Kidney capillary endothelial cell (primary cell): ENCODE measurements at regions not wholly inside any gene's neighbourhood (a gene's known extent, or its start where the extent isn't known, plus 50 kb on each side); places are given as distances from the start of the nearest gene placed in this dataset.
A peak's percentile ranks its signal among the peaks of the same experiment; 100 is the strongest.
"Not testable (repeated sequence)": the region's sequence is repeated elsewhere in the genome, so short reads cannot be mapped to it uniquely, and the experiment has no call there.

Experiments
- DNase-seq: peaks from one replicate; pipeline ENCODE4 v3.0.0-alpha.2; 2018; ENCODE audit warnings: low spot score

DNA sequence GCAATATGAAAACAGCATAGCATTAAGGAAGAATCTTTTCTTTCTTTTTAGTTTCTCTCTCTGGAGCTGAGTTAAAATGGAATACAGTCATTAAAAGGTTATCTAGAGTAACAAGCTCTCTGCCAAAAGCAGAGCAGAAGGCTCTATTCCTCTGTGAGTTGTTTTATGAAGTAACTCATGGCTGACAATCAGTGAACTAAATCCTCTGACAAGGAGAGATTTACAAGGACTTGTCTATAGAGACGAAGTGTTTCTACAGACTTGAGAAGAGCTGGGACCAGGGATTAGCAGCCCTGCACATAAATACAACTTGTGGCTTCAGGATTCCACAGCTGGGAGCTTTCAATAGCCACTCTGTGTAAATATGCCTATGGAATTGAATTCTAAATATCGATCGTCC is 192.5 kb upstream of the RAG2 start:
- no peak for DNase-seq

GRCh38 chr11:36783808-36784207 is 185.8 kb upstream of the RAG2 start:
- no peak for DNase-seq

- no peak for DNase-seq
Observed at GRCh38 chr11:36779791-36780190, 181.8 kb upstream of the RAG2 start.

DNA sequence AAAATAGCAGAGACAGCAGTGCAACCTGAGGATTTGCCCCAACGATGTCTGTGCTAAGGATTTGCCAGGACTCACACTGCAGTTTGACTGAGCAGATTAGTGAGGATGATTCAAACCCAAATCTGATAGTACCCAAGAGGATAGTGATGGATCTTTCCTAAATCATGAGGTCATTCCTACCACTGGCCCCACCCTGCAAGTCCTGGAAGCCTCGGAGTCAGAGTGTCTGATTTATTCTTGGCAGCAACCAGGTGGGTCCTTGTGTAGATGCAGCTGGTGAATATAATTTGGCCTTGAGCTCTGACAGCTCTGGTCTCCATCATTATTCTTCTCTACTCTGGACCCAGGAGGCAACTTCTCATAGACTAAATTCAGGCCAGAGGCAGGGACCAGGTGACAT is 179.3 kb upstream of the RAG2 start:
- no peak for DNase-seq

DNA sequence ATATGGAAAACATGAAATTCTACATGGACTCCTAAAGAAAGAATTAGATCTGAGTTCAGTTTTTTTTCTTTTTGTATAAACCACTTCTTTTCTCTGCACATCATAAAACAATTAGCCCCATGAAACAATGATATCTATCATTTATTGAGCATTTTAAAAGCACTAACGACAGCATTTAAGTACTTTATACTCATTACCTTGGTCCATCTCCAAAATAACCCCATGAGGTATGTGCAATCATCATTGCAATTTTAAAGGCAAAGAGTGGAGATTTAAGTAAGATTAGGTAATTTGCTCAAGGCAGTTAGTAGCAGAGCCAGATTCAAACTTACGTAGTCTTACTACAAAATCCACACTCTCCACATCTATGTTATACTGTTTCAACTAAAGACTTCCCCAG is 177.7 kb upstream of the RAG2 start:
- DNase-seq = no peak

GRCh38 chr11:36775130-36775529 is 177.1 kb upstream of the RAG2 start:
- no peak for DNase-seq

GRCh38 chr11:36774603-36775002 is 176.6 kb upstream of the RAG2 start:
- no peak for DNase-seq

GRCh38 chr11:36763187-36763586 is 165.2 kb upstream of the RAG2 start:
- no peak for DNase-seq

DNA sequence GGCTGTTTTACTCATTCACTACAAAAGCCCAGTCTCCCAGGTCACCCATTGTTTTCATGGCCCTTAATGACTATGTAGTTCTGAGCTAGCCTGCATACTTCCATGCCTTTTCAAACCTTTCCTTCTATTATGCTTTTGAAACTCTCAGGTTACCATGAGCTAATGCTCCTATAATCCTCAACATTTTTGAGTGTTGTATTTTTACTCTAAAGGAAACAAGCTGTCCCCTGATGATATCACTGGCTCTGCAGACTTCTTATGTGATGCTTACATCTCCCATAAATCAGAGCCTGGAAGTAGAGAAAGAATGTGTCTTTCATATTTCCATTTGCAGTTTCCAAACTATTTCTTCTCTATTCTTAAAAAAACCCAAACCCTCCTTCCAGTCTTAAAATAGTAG is 159.0 kb upstream of the RAG2 start:
- DNase-seq = no peak

- DNase-seq = no peak
Observed at GRCh38 chr11:36753960-36754359, 155.9 kb upstream of the RAG2 start.

GRCh38 chr11:36751996-36752395 is 154.0 kb upstream of the RAG2 start:
- no peak for DNase-seq

DNA sequence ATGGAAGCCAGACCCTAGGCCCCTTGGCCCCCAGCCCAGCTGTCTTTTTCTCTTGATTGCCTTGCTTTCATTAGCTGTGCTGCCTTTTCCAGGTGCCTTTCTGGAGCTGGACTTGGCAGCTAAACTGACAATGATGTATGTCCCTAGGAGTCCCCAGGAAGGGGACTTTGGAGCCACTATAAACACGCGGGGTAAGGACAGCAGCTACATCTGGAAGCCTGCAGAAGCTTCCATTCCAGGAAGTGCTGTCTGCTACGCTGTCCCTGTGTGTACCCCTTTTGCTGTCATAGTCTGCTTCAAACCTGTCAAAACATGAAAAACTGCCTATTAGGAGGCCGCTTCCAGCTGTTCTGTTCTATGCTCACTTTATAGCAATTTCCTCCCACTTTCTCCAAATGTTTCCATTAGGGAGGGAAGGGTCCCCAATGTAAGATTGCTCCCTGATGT is 153.3 kb upstream of the RAG2 start:
- no peak for DNase-seq

- DNase-seq = no peak
Observed at GRCh38 chr11:36750349-36750748, 152.3 kb upstream of the RAG2 start.

DNA sequence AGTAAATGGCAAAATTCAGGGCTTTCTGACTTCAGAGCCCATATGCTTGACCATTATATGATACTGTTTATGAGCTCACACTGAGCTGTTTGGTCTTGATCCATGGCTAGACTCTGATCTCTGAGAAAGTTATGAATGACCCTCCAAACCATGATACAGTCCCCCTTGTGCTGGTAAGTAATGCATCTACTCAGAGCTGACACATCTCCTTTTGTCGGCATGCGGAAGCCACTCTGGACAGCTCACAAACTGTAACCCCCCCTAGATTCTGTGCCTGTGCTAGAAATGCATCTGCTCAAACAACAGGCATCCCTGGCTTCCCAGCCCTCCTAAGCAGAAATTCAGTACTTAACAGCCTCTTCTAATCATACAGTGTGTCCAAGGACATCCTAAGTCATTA is 150.8 kb upstream of the RAG2 start:
- DNase-seq = no peak

- DNase-seq = peak; percentile 91
Observed at GRCh38 chr11:36746886-36747710, 149.1 kb upstream of the RAG2 start.

- DNase-seq = peak; percentile 69
Observed at GRCh38 chr11:36744375-36745168, 146.5 kb upstream of the RAG2 start.

DNA sequence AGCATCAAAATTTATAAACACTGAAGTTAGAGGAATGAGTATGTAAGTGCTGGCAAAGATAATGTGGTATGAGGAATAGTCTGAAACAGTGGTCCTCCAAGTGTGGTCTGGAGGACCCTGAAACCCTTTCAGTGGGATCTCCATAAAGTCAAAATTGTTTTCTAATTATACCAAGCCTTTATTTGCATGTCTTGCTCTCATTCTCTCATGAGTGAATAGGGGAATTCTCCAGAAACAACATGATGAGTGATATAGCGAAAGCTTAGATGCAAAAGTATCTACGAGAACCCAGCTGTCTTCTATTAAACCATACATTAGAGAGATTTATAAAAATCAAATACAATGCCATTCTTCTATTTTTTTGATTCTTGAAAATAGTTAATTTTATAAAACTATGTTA is 145.0 kb upstream of the RAG2 start:
- DNase-seq = no peak

- no peak for DNase-seq
Observed at GRCh38 chr11:36741515-36741914, 143.5 kb upstream of the RAG2 start.

DNA sequence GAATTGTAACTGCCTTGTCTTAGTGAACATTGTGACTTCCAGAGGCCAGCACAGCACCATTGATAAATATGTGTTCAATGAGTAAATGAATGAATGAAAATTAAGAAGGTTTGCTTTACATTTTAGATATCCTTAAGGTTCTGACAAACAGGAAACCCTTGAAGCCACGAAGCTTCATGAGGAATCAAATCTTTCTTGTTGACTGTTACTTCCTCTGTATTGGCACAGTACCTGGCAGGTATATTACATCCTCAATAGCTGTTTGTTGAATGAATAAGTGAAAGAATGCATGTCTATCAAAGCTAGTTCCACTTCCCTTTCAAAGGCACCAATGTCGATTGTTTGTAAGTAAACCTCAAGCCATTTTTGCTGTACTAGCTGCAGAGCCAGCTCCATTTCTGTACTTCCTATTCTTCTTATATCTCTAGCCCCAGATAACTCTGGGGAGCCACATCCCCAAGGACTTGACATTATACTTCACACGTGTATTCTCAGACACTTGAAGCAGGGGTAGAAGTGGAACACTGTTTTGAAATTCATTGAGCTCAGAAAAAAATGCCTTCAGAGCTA is 140.3 kb upstream of the RAG2 start:
- DNase-seq = no peak

DNA sequence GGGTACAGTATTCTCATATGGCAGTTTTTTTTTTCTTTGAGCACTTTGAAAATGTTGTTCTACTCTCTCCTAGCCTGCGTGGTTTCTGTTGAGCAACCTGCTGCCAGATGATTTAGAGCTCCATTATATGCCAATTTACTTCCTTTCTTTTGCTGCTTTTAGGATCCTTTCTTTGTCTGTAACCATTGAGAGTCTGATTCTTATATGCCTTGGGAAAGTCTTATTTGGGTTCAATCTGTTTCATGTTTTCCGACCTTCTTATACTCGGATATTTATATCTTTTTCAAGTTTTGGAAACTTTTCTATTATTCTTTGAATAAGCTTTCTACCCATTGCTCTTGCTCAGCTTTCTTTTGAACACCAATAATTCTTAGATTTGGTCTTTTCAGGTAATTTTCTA is 138.1 kb upstream of the RAG2 start:
- no peak for DNase-seq

DNA sequence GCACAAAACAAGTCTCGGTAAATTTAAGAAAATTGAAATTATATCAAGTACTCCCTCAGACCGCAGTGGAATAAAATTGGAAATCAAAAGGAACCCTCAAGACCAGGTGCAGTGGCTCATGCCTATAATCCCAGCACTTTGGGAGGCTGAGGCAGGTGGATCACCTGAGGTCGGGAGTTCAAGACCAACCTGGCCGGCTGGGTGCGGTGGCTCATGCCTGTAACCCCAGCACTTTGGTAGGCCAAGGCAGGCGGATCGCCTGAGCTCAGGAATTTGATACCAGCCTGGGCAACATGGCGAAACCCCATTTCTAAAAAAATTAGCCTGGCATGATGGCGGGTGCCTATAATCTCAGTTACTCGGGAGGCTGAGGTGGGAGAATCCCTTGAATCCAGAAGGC is 135.7 kb upstream of the RAG2 start:
- DNase-seq = not testable (repeated sequence)

GRCh38 chr11:36730761-36731160 is 132.7 kb upstream of the RAG2 start:
- DNase-seq = no peak

- no peak for DNase-seq
Observed at GRCh38 chr11:36729825-36730224, 131.8 kb upstream of the RAG2 start.
